H1 (cell line): ENCODE measurements at regions not wholly inside any gene's neighbourhood (a gene's known extent, or its start where the extent isn't known, plus 50 kb on each side); places are given as distances from the start of the nearest gene placed in this dataset.

ENCODE experiments used
- TBP ChIP-seq: IDR thresholded peaks from 2 replicates; pipeline ENCODE4 v1.6.1; 2011; ENCODE audit warnings: low read depth, low read length, improper control_type of control experiment

DNA sequence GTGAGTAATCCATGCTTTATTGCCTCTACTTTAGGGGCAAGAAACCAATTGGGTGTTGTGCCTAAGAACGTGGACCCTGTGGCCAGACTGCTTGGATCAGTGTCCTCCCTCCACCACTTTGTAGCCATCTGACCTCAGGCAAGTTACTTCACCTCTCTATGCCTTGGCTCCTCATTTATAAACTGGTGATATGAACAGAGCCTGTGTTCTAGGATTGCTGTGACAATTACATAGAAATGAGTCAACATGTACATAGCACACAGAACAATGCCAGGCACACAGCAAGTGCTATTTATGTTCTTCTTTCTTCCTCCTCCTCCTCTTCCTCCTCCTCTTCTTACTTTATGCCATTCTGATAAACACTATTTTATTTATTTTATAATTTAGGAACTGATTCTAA lies 339.4 kb downstream of the CD83 start (continued):
- TF ChIP-seq TBP = no peak
